Activated naive CD8-positive, alpha-beta T cell treated with anti-CD3 and anti-CD28 coated beads for 36 hours (primary cell): ENCODE measurements at regions not wholly inside any gene's neighbourhood (a gene's known extent, or its start where the extent isn't known, plus 50 kb on each side); places are given as distances from the start of the nearest gene placed in this dataset.
"Not testable (repeated sequence)": the region's sequence is repeated elsewhere in the genome, so short reads cannot be mapped to it uniquely, and the experiment has no call there.

ENCODE experiments used
- DNase-seq: peaks from one replicate; pipeline ENCODE4 v3.0.0; 2021
- H3K27ac Mint-ChIP-seq: one replicate; pipeline ENCODE4 v1.8.0; 2022; ENCODE audit warnings: mild to moderate bottlenecking, moderate library complexity, mixed read lengths
- H3K27me3 Mint-ChIP-seq: one replicate; pipeline ENCODE4 v1.8.0; 2022; ENCODE audit warnings: mild to moderate bottlenecking, mixed read lengths
- H3K36me3 Mint-ChIP-seq: one replicate; pipeline ENCODE4 v1.8.0; 2021; ENCODE audit warnings: mild to moderate bottlenecking, mixed read lengths
- H3K4me1 Mint-ChIP-seq: one replicate; pipeline ENCODE4 v1.8.0; 2021; ENCODE audit warnings: mixed read lengths
- H3K4me3 Mint-ChIP-seq: one replicate; pipeline ENCODE4 v1.8.0; 2022; ENCODE audit warnings: mild to moderate bottlenecking, moderate library complexity, mixed read lengths
- H3K9me3 Mint-ChIP-seq: one replicate; pipeline ENCODE4 v1.8.0; 2022; ENCODE audit warnings: mixed read lengths

DNA sequence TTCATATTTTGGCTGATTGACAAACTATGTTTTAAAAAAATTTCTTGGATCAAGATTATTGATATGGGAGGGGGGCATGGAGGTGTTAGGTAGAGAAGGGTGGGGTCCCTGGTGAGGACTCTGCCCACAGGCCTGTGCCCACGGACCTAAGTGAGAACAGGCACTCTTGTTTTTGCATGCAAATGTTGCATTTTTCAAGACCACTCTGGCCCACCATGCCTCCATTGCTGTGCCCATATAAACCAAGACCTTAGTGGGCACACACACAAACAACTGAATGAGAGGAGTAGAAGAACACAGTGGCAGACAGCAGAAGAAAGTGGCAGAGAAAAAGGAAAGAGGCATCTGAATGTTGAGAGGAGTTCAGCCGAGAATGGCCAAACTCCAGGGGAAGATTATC lies 69.6 kb upstream of the ZNF98 start:
- Mint-ChIP-seq H3K27me3 (no peaks in the 10 kb centered on the region), H3K4me3 (no peak overlapping the region), H3K9me3 (peaks cover 34% of the 10 kb centered on the region), H3K36me3 (no peaks in the 10 kb centered on the region), H3K4me1 (no peaks in the 10 kb centered on the region), H3K27ac (no peak overlapping the region)
- DNase-seq: no peak

DNA sequence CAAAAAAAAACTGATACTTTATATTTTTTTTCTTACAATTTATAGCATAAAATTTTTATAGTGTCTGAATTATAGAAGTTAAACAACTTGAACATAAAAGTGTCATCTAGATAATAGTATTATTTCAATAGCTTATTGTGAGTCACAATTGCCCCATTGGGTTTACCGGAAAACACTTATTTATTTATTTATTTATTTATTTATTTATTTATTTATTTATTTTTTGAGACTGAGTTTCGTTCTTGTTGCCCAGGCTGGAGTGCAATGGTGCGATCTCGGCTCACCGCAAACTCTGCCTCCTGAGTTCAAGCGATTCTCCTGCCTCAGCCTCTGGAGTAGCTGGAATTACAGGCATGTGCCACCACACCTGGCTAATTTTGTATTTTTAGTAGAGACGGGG lies 61.4 kb upstream of the ZNF98 start:
- H3K27me3 Mint-ChIP-seq, H3K27ac Mint-ChIP-seq, H3K4me3 Mint-ChIP-seq, H3K4me1 Mint-ChIP-seq, H3K36me3 Mint-ChIP-seq, DNase-seq: not testable (repeated sequence)
- peaks cover 30% of the 10 kb centered on the region for H3K9me3 Mint-ChIP-seq

DNA sequence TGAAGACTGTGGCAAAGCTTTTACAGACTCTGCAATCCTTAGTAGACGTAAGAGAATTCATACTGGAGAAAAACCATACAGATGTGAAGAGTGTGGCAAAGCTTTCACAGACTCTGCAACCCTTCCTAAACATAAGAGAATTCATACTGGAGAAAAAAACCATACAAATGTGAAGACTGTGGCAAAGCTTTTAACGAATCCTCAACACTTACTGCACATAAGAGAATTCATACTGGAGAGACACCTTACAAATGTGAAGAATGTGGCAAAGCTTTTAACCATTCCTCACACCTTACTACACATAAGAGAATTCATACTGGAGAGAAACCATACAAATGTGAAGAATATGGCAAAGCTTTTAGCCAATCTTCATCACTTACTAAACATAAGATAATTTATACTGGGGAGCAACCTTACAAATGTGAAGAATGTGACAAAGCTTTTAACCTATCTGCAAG lies 50.1 kb upstream of the ZNF98 start:
- Mint-ChIP-seq H3K27ac (no peak overlapping the region), H3K9me3 (peaks cover 43% of the 10 kb centered on the region), H3K4me3 (no peak overlapping the region), H3K27me3 (no peaks in the 10 kb centered on the region), H3K4me1 (no peaks in the 10 kb centered on the region), H3K36me3 (peaks cover 15% of the 10 kb centered on the region)
- DNase-seq: no peak
